ENCODE measurements at regions not wholly inside any gene's neighbourhood (a gene's known extent, or its start where the extent isn't known, plus 50 kb on each side); places are given as distances from the start of the nearest gene placed in this dataset.

DNA sequence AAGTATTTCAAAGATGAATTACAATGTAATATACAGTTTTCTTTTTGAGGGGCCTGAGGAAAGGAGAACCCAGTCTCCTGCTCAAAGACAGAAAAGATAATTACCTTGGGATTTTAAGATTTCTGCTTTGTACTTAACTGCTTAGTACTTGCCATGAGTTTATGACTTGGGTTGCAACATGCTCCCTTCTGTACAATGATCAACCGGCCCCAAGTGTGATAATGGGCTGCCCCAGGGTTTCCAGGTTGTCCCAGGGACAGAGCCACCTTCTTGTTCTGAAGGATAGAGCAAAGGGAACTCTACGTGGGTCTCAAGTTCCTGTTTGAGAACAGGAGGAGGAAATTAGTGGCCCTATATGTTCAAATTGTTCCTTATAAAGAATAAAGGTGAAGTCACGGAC is 104.8 kb downstream of the ABHD5 start:
- H3K9me3 Mint-ChIP-seq, result peaks cover 0 to 9% (median 1%) of the 10 kb centered on the region in 9 donors
- no peak for DNase-seq
- no peaks in the 10 kb centered on the region for H3K4me1 Mint-ChIP-seq
- ATAC-seq, result no peak
- POLR2A ChIA-PET, result no interaction called here
- no peak overlapping the region for H3K4me3 Mint-ChIP-seq
- H3K36me3 Mint-ChIP-seq, result peaks cover 0 to 4% (median 1%) of the 10 kb centered on the region in 3 donors
- H3K27me3 Mint-ChIP-seq, result peaks cover 6 to 30% (median 10%) of the 10 kb centered on the region in 5 donors
- H3K27ac Mint-ChIP-seq, result no peak overlapping the region

- Mint-ChIP-seq H3K4me3 (no peak overlapping the region), H3K27ac (no peak overlapping the region), H3K9me3 (peaks cover 0 to 10% (median 2%) of the 10 kb centered on the region in 9 donors), H3K4me1 (no peaks in the 10 kb centered on the region), H3K36me3 (peaks cover 0 to 5% (median 1%) of the 10 kb centered on the region in 3 donors), H3K27me3 (peaks cover 4 to 28% (median 10%) of the 10 kb centered on the region in 5 donors)
- DNase-seq (no peak), ATAC-seq (no peak)
- POLR2A ChIA-PET, result no interaction called here
Measured at GRCh38 chr3:43796041-43796596, 105.4 kb downstream of the ABHD5 start.

DNA sequence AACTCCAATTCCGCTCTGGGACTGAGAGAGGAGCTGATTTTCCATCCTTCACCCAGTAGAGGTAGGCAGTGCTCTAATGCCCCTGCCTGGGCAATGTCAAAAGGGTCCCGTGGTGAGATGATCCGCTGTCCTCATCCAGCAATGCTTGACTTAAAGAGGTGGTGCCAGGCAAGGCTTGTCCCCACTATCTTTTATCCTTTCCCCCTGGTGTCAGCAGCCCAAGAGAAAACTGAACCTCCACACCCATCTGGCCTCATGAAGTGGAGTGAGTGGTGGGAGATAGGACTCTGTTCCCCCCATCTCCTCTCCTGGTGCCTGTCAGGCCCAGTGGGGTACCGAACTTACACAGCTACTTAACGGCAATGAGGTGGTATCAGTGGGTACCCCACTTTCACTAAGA is 107.1 kb downstream of the ABHD5 start:
- H3K36me3 Mint-ChIP-seq, result peaks cover 0 to 5% (median 1%) of the 10 kb centered on the region in 3 donors
- peaks cover 4 to 27% (median 11%) of the 10 kb centered on the region in 5 donors for H3K27me3 Mint-ChIP-seq
- POLR2A ChIA-PET, result interaction anchor here (0.5 kb wide), 1 partner anchor 737 kb away, joined by 5 read pairs; no protein-coding TSS in a partner anchor
- no peaks in the 10 kb centered on the region for H3K4me1 Mint-ChIP-seq
- peak overlapping the region in 1 of 10 donors; percentile 15 for H3K27ac Mint-ChIP-seq
- ATAC-seq (no peak), DNase-seq (no peak)
- no peak overlapping the region for H3K4me3 Mint-ChIP-seq
- H3K9me3 Mint-ChIP-seq, result peaks cover 0 to 11% (median 5%) of the 10 kb centered on the region in 9 donors

GRCh38 chr3:43810797-43811196 is 120.1 kb downstream of the ABHD5 start:
- peak overlapping the region in 1 of 10 donors; percentile 25 for H3K27ac Mint-ChIP-seq
- peaks cover 0 to 2% (median 0%) of the 10 kb centered on the region in 4 donors for H3K4me1 Mint-ChIP-seq
- POLR2A ChIA-PET, result no interaction called here
- DNase-seq (no peak), ATAC-seq (no peak)
- H3K27me3 Mint-ChIP-seq, result peaks cover 7 to 24% (median 12%) of the 10 kb centered on the region in 5 donors
- H3K36me3 Mint-ChIP-seq, result peaks cover 0 to 8% (median 2%) of the 10 kb centered on the region in 3 donors
- H3K4me3 Mint-ChIP-seq, result no peak overlapping the region
- peaks cover 0 to 9% (median 2%) of the 10 kb centered on the region in 9 donors for H3K9me3 Mint-ChIP-seq

- POLR2A ChIA-PET, result no interaction called here
- Mint-ChIP-seq H3K4me1 (peaks cover 0 to 2% (median 0%) of the 10 kb centered on the region in 4 donors), H3K27me3 (peaks cover 0 to 3% (median 0%) of the 10 kb centered on the region in 5 donors), H3K9me3 (no peaks in the 10 kb centered on the region), H3K4me3 (no peak overlapping the region), H3K27ac (no peak overlapping the region), H3K36me3 (no peaks in the 10 kb centered on the region)
- no peak for ATAC-seq
- DNase-seq, result no peak
Measured at GRCh38 chr3:43814461-43814860, 123.7 kb downstream of the ABHD5 start.

DNA sequence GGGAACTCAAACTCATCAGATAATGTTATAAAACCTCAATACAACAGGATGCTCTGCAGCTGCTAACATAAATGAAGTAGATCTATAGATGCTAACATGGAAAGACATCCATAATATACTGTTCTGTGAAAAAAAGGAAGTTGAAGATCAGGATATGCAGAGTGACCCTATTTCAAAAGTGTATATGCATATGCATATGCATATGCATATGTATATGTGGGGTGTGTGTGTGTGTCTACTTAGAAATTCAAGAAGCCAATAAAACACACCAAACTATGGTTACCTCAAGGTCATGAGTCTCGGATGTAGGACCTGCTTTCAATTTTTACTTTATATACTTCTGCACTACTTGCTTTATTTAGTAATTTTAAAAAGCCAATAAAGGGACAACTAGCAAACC is 125.6 kb downstream of the ABHD5 start:
- POLR2A ChIA-PET, result no interaction called here
- no peak overlapping the region for H3K27ac Mint-ChIP-seq
- H3K36me3 Mint-ChIP-seq, result no peaks in the 10 kb centered on the region
- DNase-seq, result no peak
- no peak for ATAC-seq
- H3K27me3 Mint-ChIP-seq, result peaks cover 0 to 10% (median 0%) of the 10 kb centered on the region in 5 donors
- H3K9me3 Mint-ChIP-seq, result no peaks in the 10 kb centered on the region
- no peak overlapping the region for H3K4me3 Mint-ChIP-seq
- H3K4me1 Mint-ChIP-seq, result peaks cover 0 to 2% (median 0%) of the 10 kb centered on the region in 4 donors

GRCh38 chr3:43817064-43817463 is 126.3 kb downstream of the ABHD5 start:
- H3K4me3 Mint-ChIP-seq, result no peak overlapping the region
- peaks cover 0 to 2% (median 0%) of the 10 kb centered on the region in 4 donors for H3K4me1 Mint-ChIP-seq
- ATAC-seq, result no peak
- POLR2A ChIA-PET, result no interaction called here
- H3K27me3 Mint-ChIP-seq, result peaks cover 0 to 10% (median 0%) of the 10 kb centered on the region in 5 donors
- DNase-seq, result no peak
- H3K9me3 Mint-ChIP-seq, result no peaks in the 10 kb centered on the region
- no peaks in the 10 kb centered on the region for H3K36me3 Mint-ChIP-seq
- no peak overlapping the region for H3K27ac Mint-ChIP-seq

DNA sequence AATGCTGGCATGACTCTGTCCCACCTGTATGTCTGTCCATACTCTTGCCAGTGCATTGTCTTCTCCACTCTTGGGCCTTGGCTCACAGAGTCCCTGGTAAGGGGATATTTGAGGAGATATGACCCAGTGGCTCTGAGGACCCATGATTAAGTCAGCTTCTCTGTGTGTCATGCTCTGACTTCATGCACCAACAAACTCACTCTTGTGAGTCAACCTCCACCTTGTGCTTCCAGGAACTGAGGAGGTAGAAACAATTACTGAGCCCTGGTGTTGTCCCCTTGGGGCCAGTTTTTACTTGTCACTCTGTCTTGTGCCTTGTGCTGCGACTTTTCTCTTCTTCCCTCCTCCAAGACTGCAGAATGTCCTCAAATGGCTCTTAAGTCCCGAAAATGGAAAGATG is 127.1 kb downstream of the ABHD5 start:
- peaks cover 0 to 2% (median 0%) of the 10 kb centered on the region in 4 donors for H3K4me1 Mint-ChIP-seq
- ATAC-seq (no peak), DNase-seq (no peak)
- no peaks in the 10 kb centered on the region for H3K36me3 Mint-ChIP-seq
- POLR2A ChIA-PET, result no interaction called here
- no peak overlapping the region for H3K4me3 Mint-ChIP-seq
- H3K27me3 Mint-ChIP-seq, result peaks cover 0 to 10% (median 0%) of the 10 kb centered on the region in 5 donors
- peak overlapping the region in 1 of 10 donors; percentile 6 for H3K27ac Mint-ChIP-seq
- no peaks in the 10 kb centered on the region for H3K9me3 Mint-ChIP-seq

GRCh38 chr3:43818229-43818628 is 127.5 kb downstream of the ABHD5 start:
- POLR2A ChIA-PET, result no interaction called here
- H3K27me3 Mint-ChIP-seq, result peaks cover 0 to 10% (median 0%) of the 10 kb centered on the region in 5 donors
- H3K36me3 Mint-ChIP-seq, result no peaks in the 10 kb centered on the region
- peaks cover 0 to 2% (median 0%) of the 10 kb centered on the region in 4 donors for H3K4me1 Mint-ChIP-seq
- no peaks in the 10 kb centered on the region for H3K9me3 Mint-ChIP-seq
- H3K27ac Mint-ChIP-seq, result peak overlapping the region in 1 of 10 donors; percentile 32
- DNase-seq, result no peak
- no peak for ATAC-seq
- H3K4me3 Mint-ChIP-seq, result no peak overlapping the region

DNA sequence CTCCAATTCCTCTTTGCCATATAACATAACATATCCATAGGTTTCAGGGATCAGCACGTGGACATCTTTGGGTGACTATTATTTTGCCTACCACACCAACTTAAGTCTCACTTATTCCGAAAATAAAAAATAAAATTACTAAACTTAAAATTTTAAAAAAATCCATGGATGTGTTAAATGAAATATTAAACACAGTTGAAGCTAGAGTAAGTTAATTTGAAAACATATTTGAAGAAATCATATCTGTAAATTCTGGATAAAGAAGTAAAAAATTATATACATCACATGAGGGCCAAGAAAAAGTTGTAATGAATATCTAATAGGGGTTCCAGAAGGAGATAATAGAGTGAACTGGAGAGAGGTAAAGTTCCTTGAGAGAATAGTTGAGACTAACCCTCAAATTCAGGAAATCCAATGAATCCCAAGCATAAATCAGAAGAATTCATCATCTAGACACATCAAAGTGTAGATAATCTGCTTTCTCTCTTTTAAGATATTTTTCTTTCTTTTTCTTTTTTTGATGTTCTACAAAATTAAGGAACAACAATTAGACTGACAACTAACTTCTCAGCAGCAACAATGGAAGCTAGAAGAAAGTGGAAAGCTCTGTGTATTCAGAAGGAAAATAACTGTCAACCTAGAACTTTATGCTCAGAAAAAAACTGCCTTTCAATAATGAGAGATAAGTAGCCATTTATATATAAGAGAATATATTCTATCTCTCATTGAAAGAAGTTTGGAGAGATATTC is 147.4 kb downstream of the ABHD5 start:
- POLR2A ChIA-PET, result no interaction called here
- DNase-seq, result no peak
- Mint-ChIP-seq H3K27me3 (peaks cover 3 to 34% (median 16%) of the 10 kb centered on the region in 5 donors), H3K4me3 (no peak overlapping the region), H3K36me3 (peaks cover 0 to 20% (median 8%) of the 10 kb centered on the region in 3 donors), H3K27ac (no peak overlapping the region), H3K4me1 (peaks cover 0 to 2% (median 0%) of the 10 kb centered on the region in 4 donors), H3K9me3 (peaks cover 5 to 37% (median 16%) of the 10 kb centered on the region in 9 donors)
- no peak for ATAC-seq

DNA sequence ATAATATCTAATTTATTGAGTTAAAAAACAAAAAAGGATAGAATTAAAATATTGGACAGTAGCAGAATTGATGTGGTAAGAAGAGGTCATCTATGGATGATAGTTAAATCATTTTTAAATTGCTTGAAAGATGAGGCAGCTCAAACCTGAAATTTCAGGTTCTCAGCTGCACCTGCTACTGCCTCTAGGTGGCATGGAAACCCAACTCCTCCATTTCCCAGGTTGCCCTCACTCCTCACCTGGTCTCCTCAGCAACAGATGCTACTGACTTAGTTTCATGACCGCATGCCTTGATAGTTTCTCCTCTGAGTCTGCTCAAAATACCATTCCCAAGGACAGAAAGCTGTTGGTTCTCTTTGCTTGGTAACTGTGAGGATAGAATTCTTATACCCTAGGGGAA is 148.1 kb downstream of the ABHD5 start:
- H3K9me3 Mint-ChIP-seq, result peaks cover 5 to 37% (median 16%) of the 10 kb centered on the region in 9 donors
- DNase-seq (no peak), ATAC-seq (no peak)
- no peak overlapping the region for H3K4me3 Mint-ChIP-seq
- H3K27me3 Mint-ChIP-seq, result peaks cover 7 to 34% (median 19%) of the 10 kb centered on the region in 5 donors
- peaks cover 0 to under 1% (median 0%) of the 10 kb centered on the region in 4 donors for H3K4me1 Mint-ChIP-seq
- no peak overlapping the region for H3K27ac Mint-ChIP-seq
- POLR2A ChIA-PET, result no interaction called here
- H3K36me3 Mint-ChIP-seq, result peaks cover 0 to 22% (median 8%) of the 10 kb centered on the region in 3 donors

DNA sequence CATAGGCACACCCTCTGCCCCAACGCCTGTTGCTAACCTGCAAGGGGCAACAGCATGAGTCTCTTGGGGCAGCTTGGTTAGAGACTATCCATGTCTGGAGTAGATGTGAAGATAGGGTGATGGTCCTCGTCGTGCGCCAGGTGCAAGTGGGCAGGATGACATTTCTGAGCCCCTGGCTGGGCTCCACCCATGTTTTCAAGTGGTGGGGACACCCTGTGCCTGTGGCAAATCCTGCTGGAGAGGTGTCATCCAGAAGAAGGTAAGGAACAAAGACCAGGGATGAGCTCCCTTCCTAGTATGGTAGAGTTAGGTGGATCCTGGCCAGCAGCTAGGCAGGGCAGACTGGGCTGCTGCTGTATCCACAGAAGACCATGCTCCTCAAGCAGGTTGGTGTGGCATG is 152.6 kb downstream of the ABHD5 start:
- peaks cover 15 to 46% (median 27%) of the 10 kb centered on the region in 5 donors for H3K27me3 Mint-ChIP-seq
- H3K9me3 Mint-ChIP-seq, result peaks cover 16 to 52% (median 38%) of the 10 kb centered on the region in 9 donors
- DNase-seq (no peak), ATAC-seq (no peak)
- H3K36me3 Mint-ChIP-seq, result peaks cover 0 to 34% (median 10%) of the 10 kb centered on the region in 3 donors
- no peak overlapping the region for H3K27ac Mint-ChIP-seq
- no peaks in the 10 kb centered on the region for H3K4me1 Mint-ChIP-seq
- H3K4me3 Mint-ChIP-seq, result no peak overlapping the region
- POLR2A ChIA-PET, result no interaction called here

DNA sequence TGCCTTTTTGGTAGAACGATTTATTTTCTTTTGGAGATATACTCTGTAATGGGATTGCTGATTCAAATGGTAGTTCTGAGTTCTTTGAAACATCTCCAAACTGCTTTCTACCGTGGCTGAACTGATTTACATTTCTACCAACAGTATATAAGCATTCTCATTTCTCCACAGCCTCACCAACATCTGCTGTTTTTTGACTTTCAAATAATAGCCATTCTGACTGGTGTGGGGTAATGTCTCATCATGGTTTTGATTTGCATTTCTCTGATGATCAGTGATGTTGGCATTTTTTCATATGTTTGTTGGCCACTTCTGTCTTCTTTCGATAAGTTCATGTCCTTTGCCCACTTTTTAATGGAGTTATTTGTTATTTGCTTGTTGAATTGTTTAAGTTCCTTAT is 154.0 kb downstream of the ABHD5 start:
- peaks cover 15 to 46% (median 27%) of the 10 kb centered on the region in 5 donors for H3K27me3 Mint-ChIP-seq
- H3K4me3 Mint-ChIP-seq, result no peak overlapping the region
- H3K4me1 Mint-ChIP-seq, result no peaks in the 10 kb centered on the region

More for the DNA sequence above, 154.0 kb downstream of the ABHD5 start:
- Mint-ChIP-seq H3K27ac (peak overlapping the region in 1 of 10 donors; percentile 15), H3K36me3 (peaks cover 0 to 38% (median 13%) of the 10 kb centered on the region in 3 donors), H3K9me3 (peaks cover 16 to 55% (median 35%) of the 10 kb centered on the region in 9 donors)
- no peak for ATAC-seq
- POLR2A ChIA-PET, result no interaction called here
- DNase-seq, result no peak
